ENCODE measurements at regions not wholly inside any gene's neighbourhood (a gene's known extent, or its start where the extent isn't known, plus 50 kb on each side); places are given as distances from the start of the nearest gene placed in this dataset.

- no peaks in the 10 kb centered on the region for H4K20me1 ChIP-seq (ENCODE audit: insufficient read depth, low read length)
- H3K79me2 ChIP-seq (ENCODE audit: insufficient read depth, low read length), result no peaks in the 10 kb centered on the region
- no peak for DNase-seq (ENCODE audit: insufficient read length, low spot score, missing footprints)
- no peak overlapping the region for H3K27ac ChIP-seq (ENCODE audit: low read depth, low read length)
- H3K9me3 ChIP-seq (ENCODE audit: low read depth, low read length), result no peaks in the 10 kb centered on the region
- H3K27me3 ChIP-seq (ENCODE audit: insufficient read depth, low read length), result no peaks in the 10 kb centered on the region
- H3K4me1 ChIP-seq (ENCODE audit: insufficient read depth, low read length), result no peaks in the 10 kb centered on the region
- no peaks in the 10 kb centered on the region for H3K36me3 ChIP-seq (ENCODE audit: insufficient read depth, low read length)
- TF ChIP-seq, protein P1, sequence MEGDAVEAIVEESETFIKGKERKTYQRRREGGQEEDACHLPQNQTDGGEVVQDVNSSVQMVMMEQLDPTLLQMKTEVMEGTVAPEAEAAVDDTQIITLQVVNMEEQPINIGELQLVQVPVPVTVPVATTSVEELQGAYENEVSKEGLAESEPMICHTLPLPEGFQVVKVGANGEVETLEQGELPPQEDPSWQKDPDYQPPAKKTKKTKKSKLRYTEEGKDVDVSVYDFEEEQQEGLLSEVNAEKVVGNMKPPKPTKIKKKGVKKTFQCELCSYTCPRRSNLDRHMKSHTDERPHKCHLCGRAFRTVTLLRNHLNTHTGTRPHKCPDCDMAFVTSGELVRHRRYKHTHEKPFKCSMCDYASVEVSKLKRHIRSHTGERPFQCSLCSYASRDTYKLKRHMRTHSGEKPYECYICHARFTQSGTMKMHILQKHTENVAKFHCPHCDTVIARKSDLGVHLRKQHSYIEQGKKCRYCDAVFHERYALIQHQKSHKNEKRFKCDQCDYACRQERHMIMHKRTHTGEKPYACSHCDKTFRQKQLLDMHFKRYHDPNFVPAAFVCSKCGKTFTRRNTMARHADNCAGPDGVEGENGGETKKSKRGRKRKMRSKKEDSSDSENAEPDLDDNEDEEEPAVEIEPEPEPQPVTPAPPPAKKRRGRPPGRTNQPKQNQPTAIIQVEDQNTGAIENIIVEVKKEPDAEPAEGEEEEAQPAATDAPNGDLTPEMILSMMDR (IDR thresholded peaks at IDR 0.05; ENCODE audit: extremely low read depth, low read depth, low read length), result no peak
- H3K4me3 ChIP-seq (ENCODE audit: insufficient read depth, low read length), result no peak overlapping the region
- H2AFZ ChIP-seq (ENCODE audit: low read length), result no peak overlapping the region
- no peak overlapping the region for H3K4me2 ChIP-seq (ENCODE audit: insufficient read depth, low read length)
Measured at GRCh38 chr3:89698208-89698830, 590.9 kb downstream of the EPHA3 start.

GRCh38 chr3:89699229-89699628 lies 591.8 kb downstream of the EPHA3 start:
- Histone ChIP-seq H3K27ac (ENCODE audit: low read depth, low read length) (no peak overlapping the region), H2AFZ (ENCODE audit: low read length) (no peak overlapping the region)

DNA sequence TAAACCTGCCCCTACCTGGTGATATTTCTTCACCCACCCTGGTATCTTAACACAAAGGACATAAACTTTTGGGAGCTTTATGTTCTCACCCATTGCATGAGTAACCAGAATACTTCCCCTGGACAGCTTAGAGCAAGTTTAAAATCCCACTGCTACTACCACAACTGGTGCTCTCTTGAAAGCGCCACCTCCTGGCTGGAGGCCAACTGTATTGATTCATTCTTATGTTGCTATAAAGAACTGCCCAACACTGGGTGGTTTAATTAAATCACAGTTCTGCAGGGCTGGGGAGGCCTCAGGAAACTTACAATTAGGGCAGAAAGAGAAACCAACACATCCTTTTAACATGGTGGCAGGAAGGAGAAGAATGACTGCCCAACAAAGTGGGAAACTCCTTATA lies 592.4 kb downstream of the EPHA3 start:
- TF ChIP-seq, protein P1 (IDR thresholded peaks at IDR 0.05; ENCODE audit: extremely low read depth, low read depth, low read length), result no peak
- H3K27me3 ChIP-seq (ENCODE audit: insufficient read depth, low read length), result no peaks in the 10 kb centered on the region
- no peak overlapping the region for H3K4me2 ChIP-seq (ENCODE audit: insufficient read depth, low read length)
- H3K4me3 ChIP-seq (ENCODE audit: insufficient read depth, low read length), result no peak overlapping the region
- no peak overlapping the region for H2AFZ ChIP-seq (ENCODE audit: low read length)
- H4K20me1 ChIP-seq (ENCODE audit: insufficient read depth, low read length), result no peaks in the 10 kb centered on the region
- H3K4me1 ChIP-seq (ENCODE audit: insufficient read depth, low read length), result no peaks in the 10 kb centered on the region
- no peak for DNase-seq (ENCODE audit: insufficient read length, low spot score, missing footprints)
- no peaks in the 10 kb centered on the region for H3K79me2 ChIP-seq (ENCODE audit: insufficient read depth, low read length)
- no peak overlapping the region for H3K27ac ChIP-seq (ENCODE audit: low read depth, low read length)
- no peaks in the 10 kb centered on the region for H3K9me3 ChIP-seq (ENCODE audit: low read depth, low read length)
- H3K36me3 ChIP-seq (ENCODE audit: insufficient read depth, low read length), result no peaks in the 10 kb centered on the region

More at GRCh38 chr3:89699229-89699628, 591.8 kb downstream of the EPHA3 start:
- Histone ChIP-seq H3K9me3 (ENCODE audit: low read depth, low read length) (no peaks in the 10 kb centered on the region), H3K4me2 (ENCODE audit: insufficient read depth, low read length) (no peak overlapping the region), H3K36me3 (ENCODE audit: insufficient read depth, low read length) (no peaks in the 10 kb centered on the region), H3K4me3 (ENCODE audit: insufficient read depth, low read length) (no peak overlapping the region), H3K79me2 (ENCODE audit: insufficient read depth, low read length) (no peaks in the 10 kb centered on the region), H3K27me3 (ENCODE audit: insufficient read depth, low read length) (no peaks in the 10 kb centered on the region), H3K4me1 (ENCODE audit: insufficient read depth, low read length) (no peaks in the 10 kb centered on the region), H4K20me1 (ENCODE audit: insufficient read depth, low read length) (no peaks in the 10 kb centered on the region)
- TF ChIP-seq, protein P1 (IDR thresholded peaks at IDR 0.05; ENCODE audit: extremely low read depth, low read depth, low read length), result no peak
- no peak for DNase-seq (ENCODE audit: insufficient read length, low spot score, missing footprints)

DNA sequence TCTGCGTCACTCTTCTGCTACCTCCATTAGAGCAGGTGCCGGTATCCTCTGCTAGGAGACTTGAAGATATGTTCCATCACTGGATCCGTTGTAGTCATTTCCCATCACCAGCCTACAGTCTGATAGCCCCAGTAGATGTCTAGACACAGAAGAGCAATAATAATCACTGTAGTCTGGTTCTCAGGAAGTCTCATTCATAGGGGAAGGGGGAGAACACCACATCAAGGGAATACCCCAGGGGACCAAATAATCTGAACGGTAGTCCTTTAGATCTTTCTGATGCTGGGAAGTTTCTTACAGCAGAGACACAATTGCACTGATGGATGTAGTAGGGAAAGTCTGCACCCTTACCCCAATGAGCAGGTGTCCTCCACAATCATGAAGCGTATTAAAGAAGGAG lies 595.0 kb downstream of the EPHA3 start:
- no peaks in the 10 kb centered on the region for H3K9me3 ChIP-seq (ENCODE audit: low read depth, low read length)
- no peak overlapping the region for H2AFZ ChIP-seq (ENCODE audit: low read length)
- H3K4me3 ChIP-seq (ENCODE audit: insufficient read depth, low read length), result no peak overlapping the region
- H3K36me3 ChIP-seq (ENCODE audit: insufficient read depth, low read length), result no peaks in the 10 kb centered on the region
- H3K4me1 ChIP-seq (ENCODE audit: insufficient read depth, low read length), result no peaks in the 10 kb centered on the region
- H3K79me2 ChIP-seq (ENCODE audit: insufficient read depth, low read length), result no peaks in the 10 kb centered on the region
- H3K27me3 ChIP-seq (ENCODE audit: insufficient read depth, low read length), result no peaks in the 10 kb centered on the region
- TF ChIP-seq, protein P1 (IDR thresholded peaks at IDR 0.05; ENCODE audit: extremely low read depth, low read depth, low read length), result no peak
- no peak for DNase-seq (ENCODE audit: insufficient read length, low spot score, missing footprints)
- no peak overlapping the region for H3K4me2 ChIP-seq (ENCODE audit: insufficient read depth, low read length)
- no peak overlapping the region for H3K27ac ChIP-seq (ENCODE audit: low read depth, low read length)
- H4K20me1 ChIP-seq (ENCODE audit: insufficient read depth, low read length), result no peaks in the 10 kb centered on the region

Data from osteoblast (primary cell).